ENCODE measurements at regions not wholly inside any gene's neighbourhood (a gene's known extent, or its start where the extent isn't known, plus 50 kb on each side); places are given as distances from the start of the nearest gene placed in this dataset.

- peak; percentile 97 for ATAC-seq
- TF ChIP-seq GLIS3 (CRISPR knock-in tag; IDR thresholded peaks at IDR 0.05) = no peak
- TF ChIP-seq ZC3H10 (CRISPR knock-in tag; IDR thresholded peaks at IDR 0.05) = no peak
- no peak for TF ChIP-seq POU6F1 (CRISPR knock-in tag; IDR thresholded peaks at IDR 0.05; ENCODE audit: borderline replicate concordance, low read depth)
- no peak for TF ChIP-seq ZFP30 (CRISPR knock-in tag; IDR thresholded peaks at IDR 0.05)
- no peak for TF ChIP-seq ISL1 (CRISPR knock-in tag; IDR thresholded peaks at IDR 0.05)
- TF ChIP-seq ZNF70 (CRISPR knock-in tag; IDR thresholded peaks at IDR 0.05) = no peak
- no peak for TF ChIP-seq CSDC2 (CRISPR knock-in tag; IDR thresholded peaks at IDR 0.05)
- no peak for TF ChIP-seq ARNTL (CRISPR knock-in tag; IDR thresholded peaks at IDR 0.05; ENCODE audit: borderline replicate concordance, low read depth)
- no peak for TF ChIP-seq CSRNP3 (CRISPR knock-in tag; IDR thresholded peaks at IDR 0.05)
- TF ChIP-seq CREB5 (CRISPR knock-in tag; IDR thresholded peaks at IDR 0.05; ENCODE audit: low read depth) = no peak
- TF ChIP-seq, protein P1, sequence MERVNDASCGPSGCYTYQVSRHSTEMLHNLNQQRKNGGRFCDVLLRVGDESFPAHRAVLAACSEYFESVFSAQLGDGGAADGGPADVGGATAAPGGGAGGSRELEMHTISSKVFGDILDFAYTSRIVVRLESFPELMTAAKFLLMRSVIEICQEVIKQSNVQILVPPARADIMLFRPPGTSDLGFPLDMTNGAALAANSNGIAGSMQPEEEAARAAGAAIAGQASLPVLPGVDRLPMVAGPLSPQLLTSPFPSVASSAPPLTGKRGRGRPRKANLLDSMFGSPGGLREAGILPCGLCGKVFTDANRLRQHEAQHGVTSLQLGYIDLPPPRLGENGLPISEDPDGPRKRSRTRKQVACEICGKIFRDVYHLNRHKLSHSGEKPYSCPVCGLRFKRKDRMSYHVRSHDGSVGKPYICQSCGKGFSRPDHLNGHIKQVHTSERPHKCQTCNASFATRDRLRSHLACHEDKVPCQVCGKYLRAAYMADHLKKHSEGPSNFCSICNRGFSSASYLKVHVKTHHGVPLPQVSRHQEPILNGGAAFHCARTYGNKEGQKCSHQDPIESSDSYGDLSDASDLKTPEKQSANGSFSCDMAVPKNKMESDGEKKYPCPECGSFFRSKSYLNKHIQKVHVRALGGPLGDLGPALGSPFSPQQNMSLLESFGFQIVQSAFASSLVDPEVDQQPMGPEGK (CRISPR knock-in tag; IDR thresholded peaks at IDR 0.05; ENCODE audit: borderline replicate concordance) = no peak
- no peak for TF ChIP-seq TCF4 (CRISPR knock-in tag; IDR thresholded peaks at IDR 0.05; ENCODE audit: borderline replicate concordance)
- no peak for TF ChIP-seq ESRRG (CRISPR knock-in tag; IDR thresholded peaks at IDR 0.05)
Observed at GRCh38 chr14:80055667-80056496, 155.4 kb downstream of the DIO2 start.

- TF ChIP-seq CSRNP3 (CRISPR knock-in tag; IDR thresholded peaks at IDR 0.05) = no peak
- ATAC-seq = peak; percentile 50
Observed at GRCh38 chr14:80055226-80055625, 156.1 kb downstream of the DIO2 start.

DNA sequence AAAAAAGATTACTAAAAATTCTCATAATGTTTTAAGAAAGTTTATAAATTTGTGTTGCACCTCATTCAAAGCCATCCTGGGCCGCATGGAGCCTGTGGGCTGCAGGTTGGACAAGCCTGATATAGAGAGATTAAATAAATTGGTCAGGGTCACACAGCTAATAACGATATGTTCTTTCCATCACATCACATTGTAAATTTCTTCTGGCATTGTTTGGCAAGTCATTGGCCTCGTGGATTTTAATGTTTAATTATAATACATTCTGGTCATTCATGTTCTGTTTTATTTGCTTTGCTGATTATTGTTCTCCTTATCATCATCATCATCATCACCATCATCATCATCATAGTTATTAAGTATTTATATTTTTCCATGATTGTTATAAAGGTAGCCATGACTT is 157.3 kb downstream of the DIO2 start:
- TF ChIP-seq ARNTL (CRISPR knock-in tag; IDR thresholded peaks at IDR 0.05; ENCODE audit: borderline replicate concordance, low read depth) (no peak), ZC3H10 (CRISPR knock-in tag; IDR thresholded peaks at IDR 0.05) (no peak), ZNF565 (CRISPR knock-in tag; conservative IDR thresholded peaks at IDR 0.05; ENCODE audit: low read depth) (no peak), RARB (CRISPR knock-in tag; IDR thresholded peaks at IDR 0.05) (no peak)
- ATAC-seq = no peak

DNA sequence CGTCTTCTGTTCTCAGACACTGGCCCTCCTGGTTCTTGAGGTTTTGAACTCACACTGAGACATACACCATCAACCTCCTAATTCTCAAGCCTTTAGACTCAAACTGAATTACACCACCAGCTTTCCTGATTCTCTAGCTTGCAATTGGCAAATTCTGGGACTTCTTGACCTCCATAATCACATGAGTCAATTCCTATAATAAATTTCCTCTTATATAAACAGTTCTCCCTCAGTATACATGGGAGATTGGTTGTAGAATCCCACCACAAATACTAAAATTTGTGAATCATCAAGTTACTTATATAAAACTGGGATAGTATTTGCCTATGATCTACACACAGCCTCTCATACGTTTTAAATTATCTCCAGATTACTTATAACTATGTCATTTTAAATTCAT is 162.2 kb downstream of the DIO2 start:
- ATAC-seq = no peak
- TF ChIP-seq ZNF565 (CRISPR knock-in tag; conservative IDR thresholded peaks at IDR 0.05; ENCODE audit: low read depth) (no peak), ZFP30 (CRISPR knock-in tag; IDR thresholded peaks at IDR 0.05) (no peak), TCF4 (CRISPR knock-in tag; IDR thresholded peaks at IDR 0.05; ENCODE audit: borderline replicate concordance) (no peak), ESRRG (CRISPR knock-in tag; IDR thresholded peaks at IDR 0.05) (no peak), PPARA (CRISPR knock-in tag; IDR thresholded peaks at IDR 0.05; ENCODE audit: borderline replicate concordance) (no peak), POU6F1 (CRISPR knock-in tag; IDR thresholded peaks at IDR 0.05; ENCODE audit: borderline replicate concordance, low read depth) (no peak), CSDC2 (CRISPR knock-in tag; IDR thresholded peaks at IDR 0.05) (no peak), ZNF8 (CRISPR knock-in tag; IDR thresholded peaks at IDR 0.05) (no peak), RARB (CRISPR knock-in tag; IDR thresholded peaks at IDR 0.05) (no peak), CREB5 (CRISPR knock-in tag; IDR thresholded peaks at IDR 0.05; ENCODE audit: low read depth) (no peak)
